GM13977 (cell line): ENCODE measurements at regions not wholly inside any gene's neighbourhood (a gene's known extent, or its start where the extent isn't known, plus 50 kb on each side); places are given as distances from the start of the nearest gene placed in this dataset.
"Not testable (repeated sequence)": the region's sequence is repeated elsewhere in the genome, so short reads cannot be mapped to it uniquely, and the experiment has no call there.

Experiments used
- DNase-seq: peaks from one replicate; pipeline ENCODE4 v3.0.0; 2012; ENCODE audit warnings: low spot score
- CTCF ChIP-seq: IDR thresholded peaks from 2 replicates; pipeline ENCODE4 v1.5.1; 2012; ENCODE audit warnings: mild to moderate bottlenecking, control low read depth; ENCODE audit not compliant: insufficient read depth; ENCODE audit errors: extremely low read depth, missing control alignments
- in situ Hi-C: fragments of 300-500 bp; cut with MboI; formaldehyde crosslinking; loops from one replicate; pipeline ENCODE4 v1.12.0; 2022; ENCODE audit warnings: low sequenced_read_pairs, low pct_unique_long_range_greater_than_20kb, mixed read lengths, inconsistent platforms; ENCODE audit not compliant: unreplicated experiment

DNA sequence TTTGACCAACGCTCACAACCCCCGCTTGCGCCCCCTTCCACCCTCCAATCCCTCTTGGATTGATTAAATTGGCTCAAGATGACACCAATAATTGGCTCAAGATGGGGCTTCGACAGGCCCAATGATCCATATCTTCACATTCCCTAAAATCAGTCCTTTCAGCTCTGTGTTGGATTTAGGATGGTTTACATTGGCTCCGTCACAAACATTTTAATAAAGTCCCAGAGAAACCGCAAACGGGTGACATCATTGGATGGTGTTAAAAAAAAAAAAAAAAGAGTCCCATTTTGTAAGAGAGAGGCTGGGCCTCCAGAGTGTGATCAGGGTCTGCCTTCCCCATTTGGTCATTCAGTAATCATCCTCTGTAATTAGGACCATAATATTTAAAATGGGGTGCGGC lies 113.4 kb upstream of the MRPS22 start:
- DNase-seq, result no peak
- no peak for TF ChIP-seq CTCF
- in situ Hi-C loops, result no loop called here

GRCh38 chr3:139231555-139232281 lies 112.1 kb upstream of the MRPS22 start:
- in situ Hi-C loops, result no loop called here
- no peak for TF ChIP-seq CTCF
- no peak for DNase-seq

DNA sequence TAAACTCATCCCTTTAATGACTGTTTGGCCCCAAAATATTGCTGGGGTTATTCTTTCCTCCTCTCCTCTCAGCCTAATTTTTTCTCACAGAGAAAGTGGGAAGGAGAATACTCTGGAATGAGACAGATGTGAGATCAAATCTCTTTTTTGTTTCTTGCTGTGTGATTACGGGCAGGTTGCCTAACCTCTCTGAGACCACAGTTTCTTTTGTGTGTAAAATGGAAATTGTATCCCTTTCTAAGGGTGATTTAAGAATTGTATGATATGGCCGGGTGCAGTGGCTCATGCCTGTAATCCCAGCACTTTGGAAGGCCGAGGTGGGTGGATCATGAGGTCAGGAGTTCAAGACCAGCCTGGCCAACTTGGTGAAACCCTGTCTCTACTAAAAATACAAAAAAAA lies 111.5 kb upstream of the MRPS22 start:
- in situ Hi-C loops, DNase-seq: not testable (repeated sequence)

- in situ Hi-C loops, result no loop called here
- no peak for TF ChIP-seq CTCF
- no peak for DNase-seq
Observed at GRCh38 chr3:139234491-139234890, 109.3 kb upstream of the MRPS22 start.

DNA sequence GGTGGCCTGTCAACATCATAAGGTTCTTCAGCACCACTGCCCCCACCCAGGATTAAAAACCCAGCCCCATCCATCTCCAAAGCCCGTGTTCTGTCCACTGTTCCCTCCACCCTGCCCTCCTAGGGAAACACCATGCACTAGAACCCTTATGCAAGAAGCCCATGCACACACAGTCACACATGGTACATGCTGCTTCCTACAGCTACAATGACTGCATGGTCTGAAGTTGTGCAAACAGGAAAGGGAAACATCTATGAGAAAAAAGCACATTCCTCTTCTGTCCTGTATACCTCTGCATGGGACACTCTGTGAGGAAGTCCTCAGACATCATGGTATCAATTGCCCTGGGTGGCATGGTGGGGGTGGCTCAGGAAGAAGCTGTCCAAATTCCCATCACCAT lies 108.6 kb upstream of the MRPS22 start:
- TF ChIP-seq CTCF, result no peak
- in situ Hi-C loops, result no loop called here
- DNase-seq, result no peak

- in situ Hi-C loops, result no loop called here
- no peak for DNase-seq
Observed at GRCh38 chr3:139236336-139236735, 107.5 kb upstream of the MRPS22 start.

More at GRCh38 chr3:139236336-139236735, 107.5 kb upstream of the MRPS22 start:
- TF ChIP-seq CTCF, result no peak
